Progenitor cell of endocrine pancreas (in vitro differentiated cells): ENCODE measurements at regions not wholly inside any gene's neighbourhood (a gene's known extent, or its start where the extent isn't known, plus 50 kb on each side); places are given as distances from the start of the nearest gene placed in this dataset.

Source experiments
- DNase-seq: peaks from one replicate; pipeline ENCODE4 v3.0.0; 2021; ENCODE audit warnings: low spot score; ENCODE audit not compliant: unreplicated experiment
- H3K27ac Mint-ChIP-seq: 2 replicates; pipeline ENCODE4 v1.8.0; 2021; ENCODE audit warnings: mild to moderate bottlenecking, moderate library complexity, mixed read lengths
- H3K27me3 Mint-ChIP-seq: 2 replicates; pipeline ENCODE4 v1.8.0; 2021; ENCODE audit warnings: mixed read lengths
- H3K36me3 Mint-ChIP-seq: 2 replicates; pipeline ENCODE4 v1.8.0; 2022; ENCODE audit warnings: mixed read lengths; ENCODE audit not compliant: insufficient read depth
- H3K4me1 Mint-ChIP-seq: 2 replicates; pipeline ENCODE4 v1.8.0; 2021; ENCODE audit warnings: low read depth, mixed read lengths
- H3K4me3 Mint-ChIP-seq: 2 replicates; pipeline ENCODE4 v1.8.0; 2021; ENCODE audit warnings: low read depth, mild to moderate bottlenecking, moderate library complexity, mixed read lengths
- H3K9me3 Mint-ChIP-seq: 2 replicates; pipeline ENCODE4 v1.8.0; 2021; ENCODE audit warnings: low read depth, mixed read lengths
- TF ChIP-seq, protein P1 (sequence below): fragments of 200-600 bp; sonication (generic); IDR thresholded peaks from one replicate; pipeline ENCODE4 v1.5.0; 2021; ENCODE audit warnings: antibody characterized with exemption, mild to moderate bottlenecking; ENCODE audit not compliant: unreplicated experiment

DNA sequence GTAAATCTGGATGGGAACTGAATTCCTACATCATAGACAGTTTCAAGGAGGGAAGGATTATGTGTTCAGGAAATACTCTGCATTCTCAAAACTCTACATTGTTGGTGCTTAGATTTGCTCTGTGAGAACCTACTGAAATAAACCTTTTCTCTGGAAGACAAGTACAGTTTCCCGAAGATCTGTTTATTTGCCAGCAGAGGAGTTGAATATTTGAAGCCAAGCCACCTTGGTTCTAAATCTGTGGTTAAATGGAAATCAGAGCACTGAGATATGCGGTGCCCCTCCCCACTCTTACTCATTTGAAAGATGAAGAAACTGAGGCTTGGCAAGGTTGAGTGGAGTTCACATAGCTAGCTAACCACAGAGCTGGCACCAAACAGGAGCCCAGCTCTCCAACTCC, 146.3 kb upstream of the CTAGE1 start:
- no peak overlapping the region for H3K27ac Mint-ChIP-seq
- TF ChIP-seq, protein P1, sequence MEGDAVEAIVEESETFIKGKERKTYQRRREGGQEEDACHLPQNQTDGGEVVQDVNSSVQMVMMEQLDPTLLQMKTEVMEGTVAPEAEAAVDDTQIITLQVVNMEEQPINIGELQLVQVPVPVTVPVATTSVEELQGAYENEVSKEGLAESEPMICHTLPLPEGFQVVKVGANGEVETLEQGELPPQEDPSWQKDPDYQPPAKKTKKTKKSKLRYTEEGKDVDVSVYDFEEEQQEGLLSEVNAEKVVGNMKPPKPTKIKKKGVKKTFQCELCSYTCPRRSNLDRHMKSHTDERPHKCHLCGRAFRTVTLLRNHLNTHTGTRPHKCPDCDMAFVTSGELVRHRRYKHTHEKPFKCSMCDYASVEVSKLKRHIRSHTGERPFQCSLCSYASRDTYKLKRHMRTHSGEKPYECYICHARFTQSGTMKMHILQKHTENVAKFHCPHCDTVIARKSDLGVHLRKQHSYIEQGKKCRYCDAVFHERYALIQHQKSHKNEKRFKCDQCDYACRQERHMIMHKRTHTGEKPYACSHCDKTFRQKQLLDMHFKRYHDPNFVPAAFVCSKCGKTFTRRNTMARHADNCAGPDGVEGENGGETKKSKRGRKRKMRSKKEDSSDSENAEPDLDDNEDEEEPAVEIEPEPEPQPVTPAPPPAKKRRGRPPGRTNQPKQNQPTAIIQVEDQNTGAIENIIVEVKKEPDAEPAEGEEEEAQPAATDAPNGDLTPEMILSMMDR, result no peak
- H3K9me3 Mint-ChIP-seq, result no peaks in the 10 kb centered on the region
- peaks cover 11% of the 10 kb centered on the region for H3K4me1 Mint-ChIP-seq
- H3K4me3 Mint-ChIP-seq, result no peak overlapping the region
- peaks cover 14% of the 10 kb centered on the region for H3K27me3 Mint-ChIP-seq
- DNase-seq, result no peak
- H3K36me3 Mint-ChIP-seq, result no peaks in the 10 kb centered on the region

DNA sequence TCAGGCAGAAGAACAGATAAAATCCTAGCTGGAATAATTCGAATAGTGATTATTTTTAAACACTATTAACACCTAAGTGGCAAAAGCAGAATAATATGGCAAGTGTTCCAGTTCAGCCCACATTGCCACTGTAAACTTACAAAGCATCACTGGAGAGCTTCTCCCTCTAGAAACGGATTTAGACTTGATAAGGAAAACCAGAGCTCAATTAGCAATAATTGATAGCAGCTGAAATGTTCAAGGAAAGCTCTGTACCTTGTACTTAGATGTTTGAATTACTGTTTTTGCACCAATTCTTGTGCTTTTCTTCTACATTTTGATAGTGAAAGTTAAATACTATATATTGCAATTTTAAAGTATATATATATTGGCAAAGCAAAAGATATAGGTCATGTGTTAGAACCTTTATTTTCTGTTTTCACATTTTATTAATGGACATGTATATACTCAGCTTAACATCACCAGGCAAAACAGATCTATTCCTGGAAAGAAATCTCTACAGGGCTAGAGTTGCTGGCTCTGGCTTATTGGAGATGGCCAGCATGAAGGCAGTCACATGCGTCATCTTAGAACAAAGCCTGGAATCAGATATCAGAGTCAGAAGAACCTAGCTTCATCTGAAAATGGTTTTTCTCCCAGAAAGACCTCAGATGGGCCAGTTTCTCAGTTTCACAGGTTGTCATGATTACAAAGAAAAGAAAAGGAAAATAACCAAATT, 149.1 kb upstream of the CTAGE1 start:
- TF ChIP-seq, protein P1, result no peak
- no peak for DNase-seq
- H3K4me3 Mint-ChIP-seq, result no peak overlapping the region
- H3K4me1 Mint-ChIP-seq, result peaks cover 2% of the 10 kb centered on the region
- no peaks in the 10 kb centered on the region for H3K36me3 Mint-ChIP-seq
- H3K9me3 Mint-ChIP-seq, result no peaks in the 10 kb centered on the region
- peaks cover 13% of the 10 kb centered on the region for H3K27me3 Mint-ChIP-seq
- H3K27ac Mint-ChIP-seq, result no peak overlapping the region

DNA sequence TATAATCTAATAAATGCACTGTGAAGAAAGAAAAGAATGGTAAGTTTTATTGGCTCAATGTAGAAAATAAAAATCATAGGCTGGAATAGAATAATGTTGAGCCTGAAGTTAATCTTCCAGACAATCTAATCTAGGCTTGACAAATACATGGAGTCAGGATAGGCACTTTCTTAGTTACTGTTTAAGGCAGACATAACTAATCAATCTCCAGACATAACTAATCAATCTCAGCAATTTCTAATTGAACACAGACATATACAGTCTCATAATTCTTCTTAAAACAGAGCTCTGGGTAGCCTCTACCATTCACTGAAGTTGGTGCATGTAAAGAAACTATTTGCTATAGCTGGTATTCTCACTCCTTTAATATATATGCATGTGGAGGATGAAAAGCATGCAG, 150.1 kb upstream of the CTAGE1 start:
- H3K9me3 Mint-ChIP-seq, result no peaks in the 10 kb centered on the region
- TF ChIP-seq, protein P1, result no peak
- H3K27ac Mint-ChIP-seq, result no peak overlapping the region
- H3K4me1 Mint-ChIP-seq, result peaks cover 3% of the 10 kb centered on the region
- no peak overlapping the region for H3K4me3 Mint-ChIP-seq
- peaks cover 13% of the 10 kb centered on the region for H3K27me3 Mint-ChIP-seq
- H3K36me3 Mint-ChIP-seq, result no peaks in the 10 kb centered on the region
- DNase-seq, result no peak

DNA sequence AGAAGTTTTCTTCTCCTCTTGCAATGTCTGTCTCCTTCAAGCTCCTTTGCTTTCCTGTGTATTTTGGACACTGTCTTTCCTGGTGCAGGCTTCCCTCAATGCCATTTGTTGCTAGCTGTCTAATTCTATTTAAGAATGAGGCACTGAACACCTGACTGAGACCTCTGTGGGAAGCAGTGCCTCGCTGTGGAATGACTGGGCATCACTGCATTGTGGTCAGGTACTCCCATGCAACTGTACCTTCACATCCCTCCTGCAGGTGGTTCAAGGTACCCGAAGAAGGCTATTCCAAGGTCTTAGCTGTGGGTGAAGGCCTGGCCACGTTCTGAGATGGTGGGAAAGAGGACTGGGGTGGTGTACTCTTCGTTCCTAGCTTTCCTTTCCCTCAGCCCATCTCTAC, 152.8 kb upstream of the CTAGE1 start:
- TF ChIP-seq, protein P1, result peak; percentile 22
- Mint-ChIP-seq H3K27ac (no peak overlapping the region), H3K4me1 (peaks cover 3% of the 10 kb centered on the region), H3K4me3 (no peak overlapping the region), H3K9me3 (no peaks in the 10 kb centered on the region), H3K27me3 (peaks cover 9% of the 10 kb centered on the region), H3K36me3 (no peaks in the 10 kb centered on the region)
- no peak for DNase-seq

DNA sequence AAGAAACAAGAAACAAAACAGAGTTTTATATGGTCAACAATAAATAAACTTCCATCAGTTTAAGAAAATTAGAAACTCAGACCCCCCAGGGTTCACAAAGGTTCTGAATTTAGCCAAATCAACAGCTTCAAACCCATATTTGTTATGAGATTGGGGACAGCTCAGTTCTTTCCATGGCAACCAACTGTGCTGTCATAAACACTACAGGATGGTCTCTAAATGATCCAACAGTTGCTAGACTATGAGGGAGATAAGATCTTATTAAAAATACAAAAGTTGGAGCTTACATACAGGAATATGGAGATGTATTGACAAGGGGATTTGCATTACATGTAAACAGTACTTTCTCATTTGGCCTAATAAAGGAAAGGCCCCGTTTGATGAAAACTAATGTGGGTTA, 154.6 kb upstream of the CTAGE1 start:
- H3K27ac Mint-ChIP-seq, result no peak overlapping the region
- no peak for DNase-seq
- TF ChIP-seq, protein P1, result no peak
- H3K36me3 Mint-ChIP-seq, result no peaks in the 10 kb centered on the region
- H3K4me1 Mint-ChIP-seq, result peaks cover 1% of the 10 kb centered on the region
- H3K4me3 Mint-ChIP-seq, result no peak overlapping the region
- peaks cover 4% of the 10 kb centered on the region for H3K27me3 Mint-ChIP-seq
- no peaks in the 10 kb centered on the region for H3K9me3 Mint-ChIP-seq
